ENCODE measurements at regions not wholly inside any gene's neighbourhood (a gene's known extent, or its start where the extent isn't known, plus 50 kb on each side); places are given as distances from the start of the nearest gene placed in this dataset.

GRCh38 chr14:27634056-27634970, 1036.5 kb upstream of the NOVA1 start:
- no peak for TF ChIP-seq POLR2A (IDR thresholded peaks at IDR 0.05; ENCODE audit: low read length)
- TF ChIP-seq GATA1 (IDR thresholded peaks at IDR 0.05; ENCODE audit: low read depth, low read length): no peak
